NCI-H1694 (cell line): ENCODE measurements at regions not wholly inside any gene's neighbourhood (a gene's known extent, or its start where the extent isn't known, plus 50 kb on each side); places are given as distances from the start of the nearest gene placed in this dataset.

Source experiments
- DNase-seq: peaks from one replicate; lab custom pipeline; 2025; lab: John Stamatoyannopoulos, UW

DNA sequence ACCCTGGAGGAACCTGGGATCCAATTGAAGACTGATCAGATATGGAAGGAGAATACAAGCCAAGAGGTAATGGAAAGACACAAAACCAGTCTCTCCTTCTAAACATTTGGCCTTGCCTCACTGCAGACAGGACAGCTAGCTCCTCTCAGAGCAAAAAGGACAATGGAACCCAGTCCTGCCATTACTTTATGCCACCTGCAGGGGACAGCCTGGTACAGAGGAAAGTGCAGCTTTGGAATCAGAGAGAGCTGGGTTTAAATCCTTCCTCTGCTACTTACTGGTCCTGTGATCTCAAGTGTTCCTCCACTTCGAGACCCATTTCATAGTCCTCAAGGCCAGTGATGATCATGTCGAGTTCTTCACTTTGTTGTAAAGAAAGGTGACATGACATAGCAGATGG lies 159.4 kb upstream of the SMAD3 start:
- DNase-seq: no peak

DNA sequence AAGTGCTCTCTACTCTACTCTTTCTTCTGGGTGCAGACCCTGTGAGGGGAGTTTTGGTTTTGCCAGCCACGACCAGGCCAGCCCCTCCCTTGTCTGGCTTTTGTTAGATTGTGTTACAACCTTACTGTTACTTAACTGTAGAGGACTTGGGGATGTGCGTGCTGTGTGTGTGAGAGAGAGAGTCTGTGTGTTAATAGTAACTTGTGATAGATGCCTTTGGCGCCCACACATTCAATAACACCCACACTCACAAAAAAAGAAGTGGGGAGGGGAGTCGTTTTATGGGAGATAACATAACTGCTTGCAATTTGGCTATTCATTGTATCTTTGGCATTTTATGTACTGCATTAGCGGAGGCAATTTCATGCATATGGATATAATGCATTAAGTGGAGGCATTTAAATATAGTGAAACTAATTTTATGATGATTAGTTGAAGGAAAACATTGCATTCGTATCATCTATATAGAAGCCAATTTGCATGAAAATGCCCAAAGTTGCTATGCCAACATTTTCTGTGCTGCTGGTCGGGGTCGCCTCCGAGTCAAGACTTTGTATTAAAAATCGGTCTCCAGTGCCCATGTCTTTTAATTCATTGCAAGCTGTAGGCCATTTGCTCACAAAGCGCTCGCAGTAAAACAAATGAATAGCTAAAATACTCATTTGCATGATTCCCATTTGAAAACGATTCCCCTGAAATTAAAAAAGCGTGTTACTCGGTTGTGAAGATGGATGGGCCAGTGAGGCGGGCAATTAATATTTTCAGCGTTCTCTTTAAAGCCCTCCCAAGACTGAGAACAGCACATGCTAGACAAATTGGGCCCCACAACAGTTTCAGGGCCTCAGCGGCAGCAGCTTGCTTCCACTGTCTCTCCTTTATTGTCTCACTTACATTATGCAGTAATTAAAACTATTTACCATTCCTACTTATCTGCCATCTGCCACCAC lies 158.5 kb upstream of the SMAD3 start:
- no peak for DNase-seq

GRCh38 chr15:66907826-66908743 lies 157.3 kb upstream of the SMAD3 start:
- DNase-seq: peak; percentile 11

DNA sequence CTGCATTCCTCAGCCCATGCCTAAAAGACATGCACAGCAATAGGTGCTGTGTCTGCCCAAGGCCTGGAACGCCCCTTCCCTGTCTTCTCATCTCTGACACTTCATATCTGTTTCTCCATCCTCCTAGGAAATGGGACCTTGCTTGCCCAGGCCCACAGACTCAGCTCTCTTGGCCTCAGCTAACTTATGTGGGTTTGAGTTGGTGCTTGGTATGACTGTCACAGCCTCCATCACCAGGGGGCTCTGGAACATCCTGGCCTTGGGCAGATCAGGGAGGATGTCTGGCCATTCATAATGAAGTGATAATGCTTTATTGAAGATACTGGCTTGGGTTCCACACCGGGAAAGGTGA lies 156.7 kb upstream of the SMAD3 start:
- DNase-seq: no peak

- DNase-seq: no peak
Measured at GRCh38 chr15:66909381-66909890, 156.0 kb upstream of the SMAD3 start.

GRCh38 chr15:66911131-66911700 lies 154.2 kb upstream of the SMAD3 start:
- DNase-seq: no peak

- no peak for DNase-seq
Measured at GRCh38 chr15:66912001-66912400, 153.4 kb upstream of the SMAD3 start.

- no peak for DNase-seq
Measured at GRCh38 chr15:66912441-66912840, 153.0 kb upstream of the SMAD3 start.

GRCh38 chr15:66917904-66918448 lies 147.4 kb upstream of the SMAD3 start:
- DNase-seq: no peak

DNA sequence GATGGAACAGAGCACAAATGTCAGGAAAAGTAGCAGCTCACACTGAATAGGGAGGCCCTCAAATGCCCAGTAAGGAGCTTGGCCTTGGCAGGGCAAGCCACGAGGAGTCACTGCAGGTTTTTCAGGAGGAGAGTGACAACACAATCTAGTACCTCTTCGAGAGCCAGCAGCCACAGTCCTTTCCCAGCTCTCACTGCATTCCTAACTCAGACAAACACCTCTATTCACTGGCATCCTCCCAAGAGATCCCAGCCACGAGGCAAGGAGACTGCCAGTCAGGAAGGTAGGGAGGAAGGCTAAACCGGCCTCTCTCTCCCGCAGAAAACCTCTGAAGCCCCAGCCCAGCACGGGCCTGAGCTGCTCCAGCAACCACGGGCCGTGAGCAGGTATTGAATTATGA lies 146.0 kb upstream of the SMAD3 start:
- DNase-seq: no peak

DNA sequence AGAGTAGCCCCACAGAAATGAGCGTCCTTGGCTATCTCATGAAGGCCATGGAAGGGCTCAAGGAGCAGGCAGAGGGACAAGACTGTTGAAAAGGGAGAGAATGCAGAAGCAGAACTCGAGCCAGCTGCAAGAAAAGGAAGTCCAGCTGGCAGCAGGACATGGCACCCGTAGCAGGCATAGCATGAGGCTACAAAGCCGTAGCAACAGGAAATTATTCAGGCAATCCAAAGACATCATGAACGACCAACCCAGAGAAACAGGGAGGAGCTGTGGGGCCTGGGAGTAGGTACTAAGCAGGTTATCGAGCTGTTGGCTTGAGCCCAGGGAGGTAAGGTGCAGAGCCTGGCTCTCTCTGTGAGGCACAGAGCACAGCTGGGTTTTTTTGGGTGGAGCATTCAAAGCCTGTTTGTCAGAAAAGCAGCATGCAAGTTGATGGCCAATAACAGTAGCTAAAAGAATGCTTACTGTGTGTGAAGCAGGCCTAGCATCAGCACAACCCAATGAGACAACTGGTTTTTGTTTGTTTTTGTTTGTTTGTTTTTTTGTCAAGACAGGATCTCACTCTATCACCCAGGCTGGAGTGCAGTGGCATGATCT lies 144.0 kb upstream of the SMAD3 start:
- no peak for DNase-seq

DNA sequence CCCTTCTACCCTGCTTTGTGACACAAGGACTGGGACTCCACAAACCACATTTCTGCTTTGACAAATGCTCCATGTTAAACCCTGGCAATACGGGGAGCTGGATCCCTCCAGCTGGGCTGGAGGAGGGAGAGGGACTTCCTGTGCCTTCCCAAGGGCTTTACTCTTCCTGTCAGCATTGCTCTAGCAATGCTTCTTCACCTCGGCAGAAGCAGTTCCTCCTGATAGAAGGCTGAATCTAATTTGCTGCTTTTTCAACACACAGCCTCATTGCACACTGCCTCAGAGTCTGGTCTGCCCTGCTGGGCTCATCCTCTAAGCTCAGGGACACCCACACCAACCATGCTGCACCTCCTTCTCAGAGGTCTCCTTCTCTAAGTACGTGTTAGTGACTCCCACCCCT lies 142.8 kb upstream of the SMAD3 start:
- no peak for DNase-seq

GRCh38 chr15:66923438-66923881 lies 141.9 kb upstream of the SMAD3 start:
- DNase-seq: no peak

- DNase-seq: no peak
Measured at GRCh38 chr15:66924889-66925288, 140.5 kb upstream of the SMAD3 start.

DNA sequence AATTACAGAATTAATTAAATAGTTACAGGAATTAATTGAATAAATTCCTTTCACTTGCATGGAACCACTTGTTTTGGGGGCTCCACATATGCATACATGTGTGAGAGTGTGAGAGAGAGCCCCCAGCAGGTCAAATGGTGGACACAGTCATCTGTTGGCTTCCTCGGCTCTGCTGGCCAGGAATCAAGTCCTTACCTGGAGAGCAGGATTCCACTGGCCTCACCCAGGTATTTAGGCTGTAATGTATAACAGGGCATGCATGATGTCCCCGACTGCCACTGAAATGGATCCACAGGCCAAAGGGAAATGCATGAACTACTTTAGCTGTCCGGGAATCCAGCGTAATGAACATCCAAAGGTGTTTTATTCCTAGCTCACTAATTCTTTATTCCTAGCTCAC lies 139.7 kb upstream of the SMAD3 start:
- DNase-seq: no peak

GRCh38 chr15:66927201-66928077 lies 138.0 kb upstream of the SMAD3 start:
- no peak for DNase-seq

GRCh38 chr15:66928101-66928500 lies 137.3 kb upstream of the SMAD3 start:
- no peak for DNase-seq

DNA sequence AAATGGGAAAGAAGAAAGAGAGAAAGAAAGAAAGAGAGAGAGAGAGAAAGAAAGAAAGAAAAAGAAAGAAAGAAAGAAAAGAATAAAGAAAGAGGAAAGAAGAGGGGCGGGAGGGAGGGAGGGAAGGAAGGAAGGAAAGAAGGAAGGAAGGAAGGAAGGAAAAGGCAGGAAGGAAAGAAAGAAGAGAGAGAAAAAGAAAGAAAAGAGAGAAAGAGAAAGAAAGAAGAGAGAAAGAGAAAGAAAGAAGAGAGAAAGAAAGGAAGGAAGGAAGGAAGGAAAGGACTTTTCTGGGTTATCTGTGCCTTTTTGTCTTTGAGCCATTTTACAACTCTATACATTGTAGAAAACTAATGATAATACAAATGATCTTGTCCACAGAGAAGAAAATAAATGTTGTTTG lies 136.6 kb upstream of the SMAD3 start:
- DNase-seq: no peak

DNA sequence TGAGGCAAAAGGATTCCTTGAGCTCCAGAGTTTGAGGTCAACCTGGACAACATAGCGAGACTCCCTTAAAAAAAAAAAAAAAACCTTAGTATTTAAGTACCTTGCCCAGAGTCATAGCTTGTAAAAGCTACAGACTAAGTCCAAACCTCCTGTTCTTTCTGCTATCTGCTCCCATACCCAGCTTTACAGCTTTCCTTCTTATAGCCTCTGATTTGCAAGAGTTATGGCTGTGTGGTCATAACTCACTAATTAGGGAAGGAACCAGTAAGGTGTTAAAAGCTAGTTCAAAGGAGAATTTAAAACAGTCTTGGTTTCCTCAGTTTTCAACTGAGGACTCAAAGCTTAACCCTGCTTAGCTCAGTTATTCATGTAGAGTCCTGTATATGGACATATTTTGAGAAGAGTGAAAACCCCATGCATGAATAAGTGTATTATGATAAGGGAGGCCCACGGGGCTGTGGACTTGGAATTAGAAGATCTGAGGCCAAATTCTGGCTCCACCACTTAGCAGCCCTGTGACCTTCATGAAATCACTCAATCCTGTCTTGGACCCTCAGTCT lies 135.5 kb upstream of the SMAD3 start:
- DNase-seq: no peak
